ENCODE measurements at regions not wholly inside any gene's neighbourhood (a gene's known extent, or its start where the extent isn't known, plus 50 kb on each side); places are given as distances from the start of the nearest gene placed in this dataset.
"Not testable (repeated sequence)": the region's sequence is repeated elsewhere in the genome, so short reads cannot be mapped to it uniquely, and the experiment has no call there.

- Mint-ChIP-seq H3K36me3 (peaks cover 0 to 3% of the 10 kb centered on the region in 2 donors), H3K27ac (peak overlapping the region in 3 of 6 donors; percentile 24 to 69 (median 28)), H3K4me1 (peaks cover 5 to 19% (median 6%) of the 10 kb centered on the region in 3 donors), H3K9me3 (no peaks in the 10 kb centered on the region), H3K4me3 (no peak overlapping the region), H3K27me3 (no peaks in the 10 kb centered on the region)
- DNase-seq (no peak), ATAC-seq (ENCODE audit: low read depth in 2 of 2) (no peak)
Measured at GRCh38 chr5:17373814-17374556, 124.0 kb upstream of the TAF11L2 start.

GRCh38 chr5:17374973-17375742 is 122.9 kb upstream of the TAF11L2 start:
- H3K27ac Mint-ChIP-seq = no peak overlapping the region
- peaks cover 0 to 3% of the 10 kb centered on the region in 2 donors for H3K36me3 Mint-ChIP-seq
- DNase-seq (no peak), ATAC-seq (ENCODE audit: low read depth in 2 of 2) (no peak)
- peaks cover 5 to 19% (median 6%) of the 10 kb centered on the region in 3 donors for H3K4me1 Mint-ChIP-seq
- H3K4me3 Mint-ChIP-seq = no peak overlapping the region
- no peaks in the 10 kb centered on the region for H3K27me3 Mint-ChIP-seq
- no peaks in the 10 kb centered on the region for H3K9me3 Mint-ChIP-seq

DNA sequence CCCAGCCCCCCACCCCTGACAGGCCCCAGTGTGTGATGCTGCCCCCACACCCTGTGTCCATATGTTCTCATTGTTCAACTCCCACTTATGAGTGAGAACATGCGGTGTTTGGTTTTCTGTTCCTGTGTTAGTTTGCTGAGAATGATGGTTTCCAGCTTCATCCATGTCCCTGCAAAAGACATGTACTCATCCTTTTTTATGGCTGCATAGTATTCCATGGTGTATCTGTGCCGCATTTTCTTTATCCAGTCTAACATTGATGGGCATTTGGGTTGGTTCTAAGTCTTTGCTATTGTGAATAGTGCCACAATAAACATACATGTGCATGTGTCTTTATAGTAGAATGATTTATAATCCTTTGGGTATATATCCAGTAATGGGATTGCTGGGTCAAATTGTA is 122.1 kb upstream of the TAF11L2 start:
- not testable (repeated sequence) for H3K9me3 Mint-ChIP-seq; H3K36me3 Mint-ChIP-seq; H3K27me3 Mint-ChIP-seq; H3K4me3 Mint-ChIP-seq; H3K27ac Mint-ChIP-seq; ATAC-seq (ENCODE audit: low read depth in 2 of 2); DNase-seq
- peaks cover 5 to 19% (median 6%) of the 10 kb centered on the region in 3 donors for H3K4me1 Mint-ChIP-seq

DNA sequence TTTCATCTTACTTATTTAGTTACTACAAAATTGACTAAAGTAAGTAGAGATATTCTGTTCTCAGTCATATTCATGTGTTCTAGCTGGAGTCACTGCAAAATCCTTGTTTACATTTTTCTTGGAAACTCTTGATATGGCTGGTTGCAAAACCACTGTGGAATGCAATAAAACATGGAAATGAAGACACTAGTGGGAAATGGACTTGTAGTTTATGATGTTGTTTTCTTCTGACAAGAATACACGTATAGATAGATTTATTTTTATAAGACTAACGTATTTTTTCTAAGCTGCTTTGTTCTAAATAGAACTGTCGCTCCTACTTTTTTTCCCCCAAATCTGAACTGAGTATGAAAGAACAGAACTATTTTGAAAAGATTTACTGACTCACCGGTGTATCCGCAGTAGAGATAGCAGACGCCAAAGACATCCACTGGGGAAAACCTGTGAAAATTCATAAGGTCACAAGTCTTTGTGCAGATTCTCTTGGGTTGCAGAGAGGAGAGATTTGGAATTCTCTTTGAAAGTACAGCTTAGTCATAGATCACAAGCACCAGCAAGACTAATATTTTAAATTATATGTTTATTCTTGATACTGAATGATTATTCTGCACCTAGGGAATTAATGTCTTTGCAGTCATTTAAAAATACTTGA is 119.6 kb upstream of the TAF11L2 start:
- Mint-ChIP-seq H3K9me3 (no peaks in the 10 kb centered on the region), H3K4me3 (no peak overlapping the region), H3K27ac (no peak overlapping the region), H3K4me1 (peaks cover 7 to 29% (median 12%) of the 10 kb centered on the region in 3 donors), H3K36me3 (peaks cover 0 to 3% of the 10 kb centered on the region in 2 donors), H3K27me3 (no peaks in the 10 kb centered on the region)
- no peak for ATAC-seq (ENCODE audit: low read depth in 2 of 2)
- no peak for DNase-seq

GRCh38 chr5:17379100-17379951 is 118.7 kb upstream of the TAF11L2 start:
- Mint-ChIP-seq H3K4me1 (peaks cover 6 to 28% (median 9%) of the 10 kb centered on the region in 3 donors), H3K4me3 (no peak overlapping the region), H3K27me3 (no peaks in the 10 kb centered on the region), H3K36me3 (peaks cover 0 to 3% of the 10 kb centered on the region in 2 donors), H3K27ac (no peak overlapping the region), H3K9me3 (no peaks in the 10 kb centered on the region)
- DNase-seq (no peak), ATAC-seq (ENCODE audit: low read depth in 2 of 2) (no peak)

GRCh38 chr5:17381932-17382331 is 116.1 kb upstream of the TAF11L2 start:
- Mint-ChIP-seq H3K9me3 (peaks cover 0 to 2% (median 0%) of the 10 kb centered on the region in 7 donors), H3K4me1 (peaks cover 6 to 24% (median 11%) of the 10 kb centered on the region in 3 donors), H3K27me3 (no peaks in the 10 kb centered on the region), H3K36me3 (peaks cover 0 to 3% of the 10 kb centered on the region in 2 donors), H3K27ac (peak overlapping the region in 1 of 6 donors; percentile 56), H3K4me3 (no peak overlapping the region)
- ATAC-seq (ENCODE audit: low read depth in 2 of 2) = peak in 1 of 2 donors; percentile 27
- no peak for DNase-seq

GRCh38 chr5:17383526-17383925 is 114.5 kb upstream of the TAF11L2 start:
- no peak for ATAC-seq (ENCODE audit: low read depth in 2 of 2)
- no peak for DNase-seq
- Mint-ChIP-seq H3K36me3 (no peaks in the 10 kb centered on the region), H3K4me1 (peaks cover 6 to 24% (median 18%) of the 10 kb centered on the region in 3 donors), H3K4me3 (no peak overlapping the region), H3K9me3 (peaks cover 0 to 2% (median 0%) of the 10 kb centered on the region in 7 donors), H3K27me3 (no peaks in the 10 kb centered on the region), H3K27ac (peak overlapping the region in 1 of 6 donors; percentile 7)

GRCh38 chr5:17384181-17384580 is 113.8 kb upstream of the TAF11L2 start:
- peak overlapping the region in 2 of 6 donors; percentile 7 to 61 for H3K27ac Mint-ChIP-seq
- no peaks in the 10 kb centered on the region for H3K36me3 Mint-ChIP-seq
- DNase-seq (no peak), ATAC-seq (ENCODE audit: low read depth in 2 of 2) (no peak)
- peaks cover 6 to 24% (median 18%) of the 10 kb centered on the region in 3 donors for H3K4me1 Mint-ChIP-seq
- no peaks in the 10 kb centered on the region for H3K27me3 Mint-ChIP-seq
- H3K9me3 Mint-ChIP-seq = peaks cover 0 to 2% (median 0%) of the 10 kb centered on the region in 7 donors
- H3K4me3 Mint-ChIP-seq = no peak overlapping the region

GRCh38 chr5:17388717-17389116 is 109.3 kb upstream of the TAF11L2 start:
- no peak overlapping the region for H3K4me3 Mint-ChIP-seq
- H3K27ac Mint-ChIP-seq = no peak overlapping the region
- ATAC-seq (ENCODE audit: low read depth in 2 of 2) (no peak), DNase-seq (no peak)
- H3K27me3 Mint-ChIP-seq = no peaks in the 10 kb centered on the region
- H3K4me1 Mint-ChIP-seq = peaks cover 0 to 12% (median 8%) of the 10 kb centered on the region in 3 donors
- no peaks in the 10 kb centered on the region for H3K36me3 Mint-ChIP-seq
- peaks cover 0 to 2% (median 0%) of the 10 kb centered on the region in 7 donors for H3K9me3 Mint-ChIP-seq

- peak overlapping the region in 1 of 8 donors; percentile 41 for H3K4me3 Mint-ChIP-seq
- ATAC-seq (ENCODE audit: low read depth in 2 of 2) (no peak), DNase-seq (no peak)
- peaks cover 4 to 14% (median 6%) of the 10 kb centered on the region in 7 donors for H3K9me3 Mint-ChIP-seq
- no peaks in the 10 kb centered on the region for H3K27me3 Mint-ChIP-seq
- no peak overlapping the region for H3K27ac Mint-ChIP-seq
- H3K36me3 Mint-ChIP-seq = peaks cover 7 to 8% of the 10 kb centered on the region in 2 donors
- H3K4me1 Mint-ChIP-seq = peaks cover 23 to 32% (median 30%) of the 10 kb centered on the region in 3 donors
Measured at GRCh38 chr5:17394086-17394485, 103.9 kb upstream of the TAF11L2 start.

DNA sequence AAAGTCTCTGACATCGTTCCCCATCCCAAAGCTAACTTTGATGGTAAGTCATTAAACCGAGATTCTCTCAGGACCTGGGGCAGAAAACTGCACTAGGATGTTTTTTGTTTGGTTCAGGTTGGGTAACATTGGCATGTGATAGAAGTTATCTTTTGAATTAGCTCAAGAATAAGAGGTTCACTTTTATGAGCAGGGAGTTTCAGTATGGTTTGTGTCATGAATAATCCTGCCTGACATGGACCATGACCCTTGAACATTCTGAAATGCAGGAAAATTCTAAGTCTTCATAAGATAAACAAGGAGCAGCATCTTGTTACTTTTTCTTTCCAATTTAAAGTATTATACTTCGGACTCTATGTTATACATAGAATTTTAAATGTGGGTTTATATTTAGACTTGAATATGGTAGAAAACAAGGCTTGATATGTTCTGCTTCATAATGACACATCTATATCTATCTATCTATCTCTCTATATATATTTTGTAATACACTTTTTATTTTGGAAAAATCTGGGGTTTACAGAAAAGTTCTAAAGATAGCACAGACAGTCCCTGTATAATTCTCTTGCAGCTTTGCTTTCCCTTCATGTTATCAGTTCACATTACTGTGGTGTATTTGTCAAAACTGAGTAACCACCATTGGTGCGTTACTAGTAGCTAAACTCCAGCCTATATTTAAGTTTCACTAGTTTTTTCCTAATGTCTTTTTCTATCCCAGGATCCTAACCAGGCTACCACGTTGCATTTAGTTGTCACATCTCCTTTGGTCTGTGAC is 102.7 kb upstream of the TAF11L2 start:
- Mint-ChIP-seq H3K36me3 (peaks cover 7 to 8% of the 10 kb centered on the region in 2 donors), H3K27ac (no peak overlapping the region), H3K9me3 (peaks cover 4 to 14% (median 6%) of the 10 kb centered on the region in 7 donors), H3K27me3 (no peaks in the 10 kb centered on the region), H3K4me1 (peaks cover 31 to 44% (median 39%) of the 10 kb centered on the region in 3 donors), H3K4me3 (no peak overlapping the region)
- no peak for DNase-seq
- ATAC-seq (ENCODE audit: low read depth in 2 of 2) = no peak

- Mint-ChIP-seq H3K4me1 (peaks cover 40 to 49% (median 49%) of the 10 kb centered on the region in 3 donors), H3K36me3 (peaks cover 7 to 8% of the 10 kb centered on the region in 2 donors), H3K9me3 (peaks cover 3 to 14% (median 6%) of the 10 kb centered on the region in 7 donors), H3K27me3 (no peaks in the 10 kb centered on the region), H3K4me3 (no peak overlapping the region), H3K27ac (no peak overlapping the region)
- no peak for DNase-seq
- ATAC-seq (ENCODE audit: low read depth in 2 of 2) = no peak
Measured at GRCh38 chr5:17396247-17396646, 101.8 kb upstream of the TAF11L2 start.

Measured in naive B cell (primary cell).